Fibroblast of lung (primary cell): ENCODE measurements at regions not wholly inside any gene's neighbourhood (a gene's known extent, or its start where the extent isn't known, plus 50 kb on each side); places are given as distances from the start of the nearest gene placed in this dataset.

Experiments used
- CTCF ChIP-seq, 2 donors: IDR thresholded peaks in 1 of 2; conservative IDR thresholded peaks in 1 of 2; 1 replicate in 1 of 2; 2 replicates in 1 of 2; pipeline ENCODE4 v1.5.1; 2011 to 2012; ENCODE audit warnings: low read length in 2 of 2, control low read depth in 1 of 2, inconsistent platforms in 1 of 2, low read depth in 1 of 2, mild to moderate bottlenecking in 1 of 2
- EZH2 ChIP-seq: IDR thresholded peaks from 2 replicates; pipeline ENCODE4 v1.5.1; 2012; ENCODE audit warnings: low read length, control low read depth, mild to moderate bottlenecking; ENCODE audit errors: missing control alignments

- no peak for TF ChIP-seq CTCF (conservative IDR thresholded peaks at IDR 0.05 in 1 of 2, IDR thresholded peaks at IDR 0.05 in 1 of 2; ENCODE audit: low read depth in 1 of 2, low read length in 2 of 2)
- no peak for TF ChIP-seq EZH2
These were observed 190.2 kb downstream of the GPAM start for GRCh38 chr10:111993321-111993720.
